ENCODE measurements at regions not wholly inside any gene's neighbourhood (a gene's known extent, or its start where the extent isn't known, plus 50 kb on each side); places are given as distances from the start of the nearest gene placed in this dataset.

DNA sequence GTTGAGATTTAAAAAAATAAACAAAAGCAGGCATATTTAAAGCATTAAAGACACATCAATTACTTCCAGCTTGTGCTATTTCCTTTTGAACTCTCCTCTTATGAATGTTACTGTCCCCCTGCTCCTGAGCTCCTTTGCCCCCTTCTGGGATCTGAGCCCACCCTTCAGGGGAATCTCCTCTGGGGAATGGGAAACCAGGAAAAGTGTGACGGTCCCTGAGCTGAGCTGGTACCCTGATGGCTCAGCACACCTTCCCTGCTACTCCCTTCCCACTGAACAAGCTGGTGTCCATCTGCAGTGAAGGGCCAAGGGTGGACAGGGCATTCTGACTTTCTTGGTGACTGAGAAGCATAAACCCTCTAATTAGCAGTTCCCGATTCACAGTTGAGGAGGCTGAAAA, 356.3 kb downstream of the PTEN start:
- intact Hi-C loops (cut with micrococcal nuclease; ENCODE audit: unreplicated experiment), result no loop called here
- CTCF ChIA-PET, result no interaction called here

GRCh38 chr10:88221010-88221973, 357.9 kb downstream of the PTEN start:
- intact Hi-C loops (cut with micrococcal nuclease; ENCODE audit: unreplicated experiment), result no loop called here
- Histone ChIP-seq H3K4me1 (ENCODE audit: insufficient read depth, low read length, poor library complexity, severe bottlenecking) (no peaks in the 10 kb centered on the region), H3K9me3 (ENCODE audit: low read depth, low read length, poor library complexity, severe bottlenecking) (no peaks in the 10 kb centered on the region), H3K27me3 (replicated peaks; ENCODE audit: insufficient read depth, low read depth, low read length, poor library complexity) (no peaks in the 10 kb centered on the region), H3K36me3 (ENCODE audit: insufficient read depth, low read length, poor library complexity, severe bottlenecking) (no peaks in the 10 kb centered on the region), H3K27ac (ENCODE audit: low read depth, low read length, poor library complexity, severe bottlenecking) (no peak overlapping the region), H3K4me3 (ENCODE audit: low read depth, low read length, poor library complexity, severe bottlenecking) (no peak overlapping the region)
- no peak for DNase-seq (ENCODE audit: low spot score)
- no peak for TF ChIP-seq EZH2 (IDR thresholded peaks at IDR 0.05; ENCODE audit: borderline replicate concordance, low read depth, low read length, poor library complexity, severe bottlenecking)
- no peak for TF ChIP-seq CTCF (conservative IDR thresholded peaks at IDR 0.05; ENCODE audit: low read depth, low read length)
- no TSS peak for BruUV-seq (replicated peaks)
- ChIA-PET POLR2A (ENCODE audit: low non-redundant PET) (no interaction called here), CTCF (no interaction called here)

More for the DNA sequence above, 356.3 kb downstream of the PTEN start:
- TF ChIP-seq CTCF (conservative IDR thresholded peaks at IDR 0.05; ENCODE audit: low read depth, low read length) (no peak), EZH2 (IDR thresholded peaks at IDR 0.05; ENCODE audit: borderline replicate concordance, low read depth, low read length, poor library complexity, severe bottlenecking) (no peak)
- Histone ChIP-seq H3K4me1 (ENCODE audit: insufficient read depth, low read length, poor library complexity, severe bottlenecking) (no peaks in the 10 kb centered on the region), H3K4me3 (ENCODE audit: low read depth, low read length, poor library complexity, severe bottlenecking) (no peak overlapping the region), H3K27ac (ENCODE audit: low read depth, low read length, poor library complexity, severe bottlenecking) (no peak overlapping the region), H3K36me3 (ENCODE audit: insufficient read depth, low read length, poor library complexity, severe bottlenecking) (no peaks in the 10 kb centered on the region), H3K27me3 (replicated peaks; ENCODE audit: insufficient read depth, low read depth, low read length, poor library complexity) (no peaks in the 10 kb centered on the region), H3K9me3 (ENCODE audit: low read depth, low read length, poor library complexity, severe bottlenecking) (no peaks in the 10 kb centered on the region)
- POLR2A ChIA-PET (ENCODE audit: low non-redundant PET), result no interaction called here
- no TSS peak for BruUV-seq (replicated peaks)
- no peak for DNase-seq (ENCODE audit: low spot score)

- H3K4me1 ChIP-seq (ENCODE audit: insufficient read depth, low read length, poor library complexity, severe bottlenecking), result no peaks in the 10 kb centered on the region
- H3K36me3 ChIP-seq (ENCODE audit: insufficient read depth, low read length, poor library complexity, severe bottlenecking), result no peaks in the 10 kb centered on the region
- CTCF ChIA-PET, result no interaction called here
- TF ChIP-seq CTCF (conservative IDR thresholded peaks at IDR 0.05; ENCODE audit: low read depth, low read length) (no peak), EZH2 (IDR thresholded peaks at IDR 0.05; ENCODE audit: borderline replicate concordance, low read depth, low read length, poor library complexity, severe bottlenecking) (no peak)
- intact Hi-C loops (cut with micrococcal nuclease; ENCODE audit: unreplicated experiment), result no loop called here
- POLR2A ChIA-PET (ENCODE audit: low non-redundant PET), result no interaction called here
- no peak overlapping the region for H3K4me3 ChIP-seq (ENCODE audit: low read depth, low read length, poor library complexity, severe bottlenecking)
- no TSS peak for BruUV-seq (replicated peaks)
- H3K27ac ChIP-seq (ENCODE audit: low read depth, low read length, poor library complexity, severe bottlenecking), result no peak overlapping the region
- DNase-seq (ENCODE audit: low spot score), result no peak
- no peaks in the 10 kb centered on the region for H3K27me3 ChIP-seq (replicated peaks; ENCODE audit: insufficient read depth, low read depth, low read length, poor library complexity)
- no peaks in the 10 kb centered on the region for H3K9me3 ChIP-seq (ENCODE audit: low read depth, low read length, poor library complexity, severe bottlenecking)
Measured at GRCh38 chr10:88222881-88223280, 359.5 kb downstream of the PTEN start.

All from A673 (cell line).